HepG2 (cell line): ENCODE measurements at regions not wholly inside any gene's neighbourhood (a gene's known extent, or its start where the extent isn't known, plus 50 kb on each side); places are given as distances from the start of the nearest gene placed in this dataset.

Experiments
- ATAC-seq: fragments of 200-7000 bp; cut with Tn5 transposase; 3 replicates; pipeline ENCODE4 v1.9.1; 2020; ENCODE audit warnings: mild to moderate bottlenecking, moderate library complexity
- BruUV-seq: library from RNA; stranded (reverse); fragments of 400-500 nt; replicated peaks from 2 replicates; lab custom pipeline; 2021; lab: Mats Ljungman, UMichigan
- CTCF ChIA-PET: fragments of 300-600 bp; formaldehyde crosslinking; extraction: SDS; loops from one replicate; lab custom pipeline; 2021; ENCODE audit warnings: low total read pairs, inconsistent platforms, low intra/inter-chr PET ratio; lab: Yijun Ruan, JAX
- POLR2A ChIA-PET: fragments of 350-600 bp; sonication (Branson Sonifier 250); formaldehyde crosslinking; loops from one replicate; lab custom pipeline; 2020; ENCODE audit warnings: antibody characterized with exemption, inconsistent platforms; lab: Yijun Ruan, JAX
- DNase-seq: peaks from one replicate; pipeline ENCODE4 v3.0.0-alpha.2; 2015; ENCODE audit warnings: low spot score
- FAIRE-seq: peaks from 3 replicates; lab custom pipeline; 2011; peaks lifted over from hg19 to GRCh38; lab: Jason Lieb, UNC
- H2AFZ ChIP-seq: one replicate; pipeline ENCODE4 v1.6.1; 2011; ENCODE audit warnings: low read length, inconsistent platforms
- H3K27ac ChIP-seq: fragments of 300-600 bp; 3 replicates; pipeline ENCODE4 v1.8.0; 2011; ENCODE audit warnings: mixed run types, mild to moderate bottlenecking, mixed read lengths, low read length, inconsistent platforms; ENCODE audit not compliant: insufficient read depth; ENCODE audit errors: extremely low read length
- H3K27me3 ChIP-seq, 2 experiments: fragments of 200-600 bp in 1 of 2; 2 replicates in 1 of 2; 3 replicates in 1 of 2; pipeline versions ENCODE4 v1.6.0 to v1.8.0; 2011; ENCODE audit warnings: low read length in 2 of 2, mild to moderate bottlenecking in 2 of 2, moderate library complexity in 2 of 2, inconsistent platforms in 1 of 2; ENCODE audit not compliant: insufficient read depth in 2 of 2, control insufficient read depth in 1 of 2
- H3K36me3 ChIP-seq, 2 experiments: fragments of 200-600 bp in 1 of 2; replicated peaks in 1 of 2; 2 replicates in 1 of 2; 3 replicates in 1 of 2; pipeline versions ENCODE4 v1.5.1 to v1.8.0; 2011; ENCODE audit warnings: low read length in 2 of 2, inconsistent platforms in 1 of 2; ENCODE audit not compliant: insufficient read depth in 2 of 2, control insufficient read depth in 1 of 2
- H3K4me1 ChIP-seq: 2 replicates; pipeline ENCODE4 v1.5.1; 2012; ENCODE audit warnings: low read length, inconsistent platforms; ENCODE audit not compliant: insufficient read depth
- H3K4me2 ChIP-seq: 2 replicates; pipeline ENCODE4 v1.6.0; 2011; ENCODE audit warnings: low read depth, low read length, inconsistent platforms
- H3K4me3 ChIP-seq, 3 experiments: fragments of 200-600 bp in 1 of 3; sonication (generic), shearing (Covaris generic) in 1 of 3; replicated peaks in 1 of 3; 2 replicates each; pipeline ENCODE4 v1.5.1; 2011 to 2016; ENCODE audit warnings: low read length in 3 of 3, inconsistent platforms in 2 of 3, low read depth in 2 of 3, mild to moderate bottlenecking in 2 of 3, control low read depth in 1 of 3, mixed read lengths in 1 of 3; ENCODE audit not compliant: insufficient read depth in 1 of 3
- H3K79me2 ChIP-seq: one replicate; pipeline ENCODE4 v1.6.1; 2011; ENCODE audit warnings: low read length, inconsistent platforms; ENCODE audit not compliant: insufficient read depth
- H3K9ac ChIP-seq: 2 replicates; pipeline ENCODE4 v1.6.0; 2011; ENCODE audit warnings: mild to moderate bottlenecking, low read depth, low read length, inconsistent platforms; ENCODE audit not compliant: insufficient read depth
- H3K9me3 ChIP-seq: 2 replicates; pipeline ENCODE4 v1.5.1; 2012; ENCODE audit warnings: mild to moderate bottlenecking, low read length
- H4K20me1 ChIP-seq: 2 replicates; pipeline ENCODE4 v1.6.0; 2011; ENCODE audit warnings: inconsistent platforms, mild to moderate bottlenecking, low read length, moderate library complexity; ENCODE audit not compliant: insufficient read depth
- CREB1 ChIP-seq, 2 experiments: fragments of 450-650 bp in 1 of 2; IDR thresholded peaks; 2 replicates each; pipeline ENCODE4 v1.6.1; 2016 to 2017; ENCODE audit warnings: control low read depth in 1 of 2, mild to moderate bottlenecking in 1 of 2, missing compliant biosample characterization in 1 of 2, missing genetic modification characterization in 1 of 2
- FOXK1 ChIP-seq: sonication (generic); formaldehyde crosslinking; IDR thresholded peaks from 2 replicates; pipeline ENCODE4 v1.4.0; 2020; ENCODE audit warnings: low read depth, missing genetic modification reagents, borderline replicate concordance
- PCBP2 ChIP-seq: fragments of 200-400 bp; formaldehyde crosslinking; optimal IDR thresholded peaks from 2 replicates; pipeline ENCODE3; 2018; ENCODE audit warnings: low read length, low read depth; ENCODE audit not compliant: poor library complexity, severe bottlenecking
- PITX1 ChIP-seq: sonication (generic); formaldehyde crosslinking; IDR thresholded peaks from 2 replicates; pipeline ENCODE4 v1.5.1; 2020; ENCODE audit warnings: mild to moderate bottlenecking, missing genetic modification reagents
- ZBTB20 ChIP-seq: sonication (generic); formaldehyde crosslinking; IDR thresholded peaks from 2 replicates; pipeline ENCODE4 v1.8.1; 2023; ENCODE audit warnings: missing genetic modification reagents, low read depth, mild to moderate bottlenecking, borderline replicate concordance
- ZNF441 ChIP-seq: sonication (generic); formaldehyde crosslinking; IDR thresholded peaks from 2 replicates; pipeline ENCODE4 v1.7.0; 2021; ENCODE audit warnings: missing genetic modification reagents, borderline replicate concordance
- ZNF766 ChIP-seq: sonication (generic); formaldehyde crosslinking; IDR thresholded peaks from 2 replicates; pipeline ENCODE4 v1.5.0; 2020; ENCODE audit warnings: missing genetic modification reagents, borderline replicate concordance
- WGBS: methylation state at CpG from one replicate; pipeline ENCODE4 v1.1.6; 2017; ENCODE audit warnings: low lambda C conversion rate; 5-methylcytosine and 5-hydroxymethylcytosine counted together
- in situ Hi-C: cut with HindIII; loops from 2 replicates; pipeline ENCODE4 v1.10.0; 2017; ENCODE audit warnings: low pct_unique_long_range_greater_than_20kb; ENCODE audit not compliant: extremely low pct_ligation_motif_present
- intact Hi-C: fragments of 100-400 bp; cut with micrococcal nuclease; formaldehyde crosslinking; loops from one replicate; pipeline ENCODE4 v1.10.0; 2022; ENCODE audit not compliant: unreplicated experiment
- TF ChIP-seq, protein P1 (sequence below): sonication (generic); formaldehyde crosslinking; IDR thresholded peaks from 2 replicates; pipeline ENCODE4 v1.9.0; 2021; ENCODE audit warnings: mild to moderate bottlenecking, missing genetic modification reagents
- TF ChIP-seq, protein P2 (sequence below): IDR thresholded peaks from 2 replicates; pipeline ENCODE4 v1.6.1; 2016
- TF ChIP-seq, protein P3 (sequence below): sonication (generic); formaldehyde crosslinking; IDR thresholded peaks from 2 replicates; pipeline ENCODE4 v1.5.1; 2020; ENCODE audit warnings: missing genetic modification reagents, mild to moderate bottlenecking, borderline replicate concordance

DNA sequence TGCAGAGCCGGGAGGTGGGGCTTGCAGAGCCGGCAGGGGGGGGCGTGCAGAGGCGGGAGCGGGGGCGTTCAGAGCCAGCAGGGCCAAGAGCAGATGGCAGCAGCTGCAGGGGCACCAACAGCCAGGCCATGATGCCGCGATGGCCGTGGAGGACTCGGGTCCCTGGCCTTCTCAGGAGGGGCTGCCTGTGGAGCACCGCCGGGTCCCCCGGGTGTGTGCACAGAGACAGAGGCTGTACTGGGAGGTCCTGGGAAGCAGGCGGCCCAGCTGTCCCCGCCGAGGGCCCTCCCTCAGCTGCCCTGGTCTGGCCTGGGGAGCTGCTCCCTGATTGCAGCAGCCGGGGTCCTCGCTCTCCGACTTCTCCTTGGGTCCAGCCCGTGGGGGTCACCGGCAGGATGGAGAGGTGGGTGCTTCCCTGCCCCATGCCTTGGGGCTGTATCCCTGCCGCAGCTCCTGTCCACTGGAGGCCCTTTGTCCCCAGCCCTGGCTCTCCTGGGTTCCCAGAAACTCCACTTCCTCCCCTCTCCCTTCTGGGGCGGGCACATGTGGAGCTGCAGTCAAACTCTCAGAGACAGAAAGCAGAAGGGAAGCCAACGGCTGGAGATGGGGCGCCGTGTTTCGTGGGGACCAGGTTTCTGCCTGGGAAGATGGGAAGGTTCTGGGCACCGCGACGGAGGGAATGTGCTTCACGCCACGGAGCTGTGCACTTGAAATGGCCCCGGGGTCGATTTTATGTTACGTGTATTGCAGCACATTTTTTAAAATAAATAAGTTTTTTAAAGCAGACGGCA is 75.8 kb upstream of the GALNT9 start:
- intact Hi-C loops (no loop called here), in situ Hi-C loops (no loop called here)
- no peak overlapping the region for H3K4me2 ChIP-seq
- no peaks in the 10 kb centered on the region for H4K20me1 ChIP-seq
- DNase-seq (no peak), FAIRE-seq (no peak), ATAC-seq (no peak)
- peaks cover 30 to 87% of the 10 kb centered on the region in 2 experiments for H3K27me3 ChIP-seq
- no peak overlapping the region for H2AFZ ChIP-seq
- H3K36me3 ChIP-seq: no peaks in the 10 kb centered on the region
- H3K79me2 ChIP-seq: no peaks in the 10 kb centered on the region
- no peak overlapping the region for H3K9ac ChIP-seq
- H3K4me1 ChIP-seq: no peaks in the 10 kb centered on the region
- H3K9me3 ChIP-seq: no peaks in the 10 kb centered on the region
- no peak overlapping the region for H3K27ac ChIP-seq
- ChIA-PET POLR2A (no interaction called here), CTCF (no interaction called here)
- H3K4me3 ChIP-seq: no peak overlapping the region
- 6% methylated on average over 16 of the region's 36 CpGs for WGBS
- no TSS peak for BruUV-seq
- TF ChIP-seq, protein P1, sequence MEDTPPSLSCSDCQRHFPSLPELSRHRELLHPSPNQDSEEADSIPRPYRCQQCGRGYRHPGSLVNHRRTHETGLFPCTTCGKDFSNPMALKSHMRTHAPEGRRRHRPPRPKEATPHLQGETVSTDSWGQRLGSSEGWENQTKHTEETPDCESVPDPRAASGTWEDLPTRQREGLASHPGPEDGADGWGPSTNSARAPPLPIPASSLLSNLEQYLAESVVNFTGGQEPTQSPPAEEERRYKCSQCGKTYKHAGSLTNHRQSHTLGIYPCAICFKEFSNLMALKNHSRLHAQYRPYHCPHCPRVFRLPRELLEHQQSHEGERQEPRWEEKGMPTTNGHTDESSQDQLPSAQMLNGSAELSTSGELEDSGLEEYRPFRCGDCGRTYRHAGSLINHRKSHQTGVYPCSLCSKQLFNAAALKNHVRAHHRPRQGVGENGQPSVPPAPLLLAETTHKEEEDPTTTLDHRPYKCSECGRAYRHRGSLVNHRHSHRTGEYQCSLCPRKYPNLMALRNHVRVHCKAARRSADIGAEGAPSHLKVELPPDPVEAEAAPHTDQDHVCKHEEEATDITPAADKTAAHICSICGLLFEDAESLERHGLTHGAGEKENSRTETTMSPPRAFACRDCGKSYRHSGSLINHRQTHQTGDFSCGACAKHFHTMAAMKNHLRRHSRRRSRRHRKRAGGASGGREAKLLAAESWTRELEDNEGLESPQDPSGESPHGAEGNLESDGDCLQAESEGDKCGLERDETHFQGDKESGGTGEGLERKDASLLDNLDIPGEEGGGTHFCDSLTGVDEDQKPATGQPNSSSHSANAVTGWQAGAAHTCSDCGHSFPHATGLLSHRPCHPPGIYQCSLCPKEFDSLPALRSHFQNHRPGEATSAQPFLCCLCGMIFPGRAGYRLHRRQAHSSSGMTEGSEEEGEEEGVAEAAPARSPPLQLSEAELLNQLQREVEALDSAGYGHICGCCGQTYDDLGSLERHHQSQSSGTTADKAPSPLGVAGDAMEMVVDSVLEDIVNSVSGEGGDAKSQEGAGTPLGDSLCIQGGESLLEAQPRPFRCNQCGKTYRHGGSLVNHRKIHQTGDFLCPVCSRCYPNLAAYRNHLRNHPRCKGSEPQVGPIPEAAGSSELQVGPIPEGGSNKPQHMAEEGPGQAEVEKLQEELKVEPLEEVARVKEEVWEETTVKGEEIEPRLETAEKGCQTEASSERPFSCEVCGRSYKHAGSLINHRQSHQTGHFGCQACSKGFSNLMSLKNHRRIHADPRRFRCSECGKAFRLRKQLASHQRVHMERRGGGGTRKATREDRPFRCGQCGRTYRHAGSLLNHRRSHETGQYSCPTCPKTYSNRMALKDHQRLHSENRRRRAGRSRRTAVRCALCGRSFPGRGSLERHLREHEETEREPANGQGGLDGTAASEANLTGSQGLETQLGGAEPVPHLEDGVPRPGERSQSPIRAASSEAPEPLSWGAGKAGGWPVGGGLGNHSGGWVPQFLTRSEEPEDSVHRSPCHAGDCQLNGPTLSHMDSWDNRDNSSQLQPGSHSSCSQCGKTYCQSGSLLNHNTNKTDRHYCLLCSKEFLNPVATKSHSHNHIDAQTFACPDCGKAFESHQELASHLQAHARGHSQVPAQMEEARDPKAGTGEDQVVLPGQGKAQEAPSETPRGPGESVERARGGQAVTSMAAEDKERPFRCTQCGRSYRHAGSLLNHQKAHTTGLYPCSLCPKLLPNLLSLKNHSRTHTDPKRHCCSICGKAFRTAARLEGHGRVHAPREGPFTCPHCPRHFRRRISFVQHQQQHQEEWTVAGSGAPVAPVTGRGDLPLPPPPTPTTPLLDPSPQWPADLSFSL: no peak
- TF ChIP-seq, protein P2, sequence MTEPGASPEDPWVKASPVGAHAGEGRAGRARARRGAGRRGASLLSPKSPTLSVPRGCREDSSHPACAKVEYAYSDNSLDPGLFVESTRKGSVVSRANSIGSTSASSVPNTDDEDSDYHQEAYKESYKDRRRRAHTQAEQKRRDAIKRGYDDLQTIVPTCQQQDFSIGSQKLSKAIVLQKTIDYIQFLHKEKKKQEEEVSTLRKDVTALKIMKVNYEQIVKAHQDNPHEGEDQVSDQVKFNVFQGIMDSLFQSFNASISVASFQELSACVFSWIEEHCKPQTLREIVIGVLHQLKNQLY (CRISPR knock-in tag): no peak
- TF ChIP-seq FOXK1 (no peak), PITX1 (CRISPR knock-in tag) (no peak), ZNF766 (no peak), CREB1 (IDR thresholded peaks at IDR 0.05) (no peak), CREB1 (CRISPR knock-in tag; IDR thresholded peaks at IDR 0.05) (no peak), ZBTB20 (CRISPR knock-in tag) (no peak), PCBP2 (no peak), ZNF441 (CRISPR knock-in tag) (no peak)
- TF ChIP-seq, protein P3, sequence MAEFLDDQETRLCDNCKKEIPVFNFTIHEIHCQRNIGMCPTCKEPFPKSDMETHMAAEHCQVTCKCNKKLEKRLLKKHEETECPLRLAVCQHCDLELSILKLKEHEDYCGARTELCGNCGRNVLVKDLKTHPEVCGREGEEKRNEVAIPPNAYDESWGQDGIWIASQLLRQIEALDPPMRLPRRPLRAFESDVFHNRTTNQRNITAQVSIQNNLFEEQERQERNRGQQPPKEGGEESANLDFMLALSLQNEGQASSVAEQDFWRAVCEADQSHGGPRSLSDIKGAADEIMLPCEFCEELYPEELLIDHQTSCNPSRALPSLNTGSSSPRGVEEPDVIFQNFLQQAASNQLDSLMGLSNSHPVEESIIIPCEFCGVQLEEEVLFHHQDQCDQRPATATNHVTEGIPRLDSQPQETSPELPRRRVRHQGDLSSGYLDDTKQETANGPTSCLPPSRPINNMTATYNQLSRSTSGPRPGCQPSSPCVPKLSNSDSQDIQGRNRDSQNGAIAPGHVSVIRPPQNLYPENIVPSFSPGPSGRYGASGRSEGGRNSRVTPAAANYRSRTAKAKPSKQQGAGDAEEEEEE (CRISPR knock-in tag): no peak
- TF ChIP-seq, all 625 proteins: peak for 0
